ENCODE measurements at regions not wholly inside any gene's neighbourhood (a gene's known extent, or its start where the extent isn't known, plus 50 kb on each side); places are given as distances from the start of the nearest gene placed in this dataset.

- Histone ChIP-seq H3F3A (ENCODE audit: low read depth) (no peaks in the 10 kb centered on the region), H3K9me3 (ENCODE audit: insufficient read depth, low read depth, low read length) (no peaks in the 10 kb centered on the region), H3K9me2 (replicated peaks; ENCODE audit: low read depth, low read length) (no peaks in the 10 kb centered on the region)
These were observed 139.0 kb upstream of the GRIN3A start for GRCh38 chr9:101877439-101877838.

GRCh38 chr9:101861472-101861871 lies 123.0 kb upstream of the GRIN3A start:
- H3K4me2 ChIP-seq (ENCODE audit: low read depth, low read length, poor library complexity, severe bottlenecking): no peak overlapping the region
- H3K9me3 ChIP-seq (ENCODE audit: insufficient read depth, low read depth, low read length): no peaks in the 10 kb centered on the region
- H3K36me3 ChIP-seq (ENCODE audit: insufficient read depth, low read length): no peaks in the 10 kb centered on the region
- TF ChIP-seq CTCF (conservative IDR thresholded peaks at IDR 0.05; ENCODE audit: low read length) (no peak), EZH2phosphoT487 (IDR thresholded peaks at IDR 0.05; ENCODE audit: borderline replicate concordance) (no peak)
- no peaks in the 10 kb centered on the region for H3K27me3 ChIP-seq (ENCODE audit: insufficient read depth, low read length, poor library complexity, severe bottlenecking)
- H3K4me1 ChIP-seq (ENCODE audit: insufficient read depth, low read length, poor library complexity, severe bottlenecking): peaks cover 12% of the 10 kb centered on the region
- H4K20me1 ChIP-seq (ENCODE audit: insufficient read depth, low read length, poor library complexity, severe bottlenecking): no peaks in the 10 kb centered on the region
- H3K79me2 ChIP-seq (ENCODE audit: insufficient read depth, low read length): no peaks in the 10 kb centered on the region
- H3K9me2 ChIP-seq (replicated peaks; ENCODE audit: low read depth, low read length): no peaks in the 10 kb centered on the region
- H3K9ac ChIP-seq (ENCODE audit: low read depth, low read length, poor library complexity, severe bottlenecking): no peak overlapping the region
- no peak overlapping the region for H3K4me3 ChIP-seq (ENCODE audit: low read length, poor library complexity, severe bottlenecking)
- no peaks in the 10 kb centered on the region for H3F3A ChIP-seq (ENCODE audit: low read depth)
- no peak overlapping the region for H2AFZ ChIP-seq (ENCODE audit: low read length)

More at GRCh38 chr9:101877439-101877838, 139.0 kb upstream of the GRIN3A start:
- Histone ChIP-seq H3K36me3 (ENCODE audit: insufficient read depth, low read length) (no peaks in the 10 kb centered on the region), H4K20me1 (ENCODE audit: insufficient read depth, low read length, poor library complexity, severe bottlenecking) (no peaks in the 10 kb centered on the region), H3K9ac (ENCODE audit: low read depth, low read length, poor library complexity, severe bottlenecking) (no peak overlapping the region), H3K4me2 (ENCODE audit: low read depth, low read length, poor library complexity, severe bottlenecking) (no peak overlapping the region), H2AFZ (ENCODE audit: low read length) (no peak overlapping the region), H3K4me1 (ENCODE audit: insufficient read depth, low read length, poor library complexity, severe bottlenecking) (no peaks in the 10 kb centered on the region), H3K79me2 (ENCODE audit: insufficient read depth, low read length) (no peaks in the 10 kb centered on the region), H3K4me3 (ENCODE audit: low read length, poor library complexity, severe bottlenecking) (no peak overlapping the region), H3K27me3 (ENCODE audit: insufficient read depth, low read length, poor library complexity, severe bottlenecking) (no peaks in the 10 kb centered on the region)
- TF ChIP-seq CTCF (conservative IDR thresholded peaks at IDR 0.05; ENCODE audit: low read length): no peak
- no peak for TF ChIP-seq EZH2phosphoT487 (IDR thresholded peaks at IDR 0.05; ENCODE audit: borderline replicate concordance)

GRCh38 chr9:101860920-101861319 lies 122.5 kb upstream of the GRIN3A start:
- H3K36me3 ChIP-seq (ENCODE audit: insufficient read depth, low read length): no peaks in the 10 kb centered on the region
- H3K4me2 ChIP-seq (ENCODE audit: low read depth, low read length, poor library complexity, severe bottlenecking): no peak overlapping the region
- no peaks in the 10 kb centered on the region for H3K9me2 ChIP-seq (replicated peaks; ENCODE audit: low read depth, low read length)
- no peak overlapping the region for H3K9ac ChIP-seq (ENCODE audit: low read depth, low read length, poor library complexity, severe bottlenecking)
- H3K27me3 ChIP-seq (ENCODE audit: insufficient read depth, low read length, poor library complexity, severe bottlenecking): no peaks in the 10 kb centered on the region
- no peaks in the 10 kb centered on the region for H4K20me1 ChIP-seq (ENCODE audit: insufficient read depth, low read length, poor library complexity, severe bottlenecking)
- no peak for TF ChIP-seq CTCF (conservative IDR thresholded peaks at IDR 0.05; ENCODE audit: low read length)
- TF ChIP-seq EZH2phosphoT487 (IDR thresholded peaks at IDR 0.05; ENCODE audit: borderline replicate concordance): no peak
- no peak overlapping the region for H3K4me3 ChIP-seq (ENCODE audit: low read length, poor library complexity, severe bottlenecking)
- no peaks in the 10 kb centered on the region for H3F3A ChIP-seq (ENCODE audit: low read depth)
- H2AFZ ChIP-seq (ENCODE audit: low read length): no peak overlapping the region
- H3K79me2 ChIP-seq (ENCODE audit: insufficient read depth, low read length): no peaks in the 10 kb centered on the region
- no peaks in the 10 kb centered on the region for H3K9me3 ChIP-seq (ENCODE audit: insufficient read depth, low read depth, low read length)
- peaks cover 12% of the 10 kb centered on the region for H3K4me1 ChIP-seq (ENCODE audit: insufficient read depth, low read length, poor library complexity, severe bottlenecking)
